WERI-Rb-1 (cell line): ENCODE measurements at regions not wholly inside any gene's neighbourhood (a gene's known extent, or its start where the extent isn't known, plus 50 kb on each side); places are given as distances from the start of the nearest gene placed in this dataset.

Experiments
- DNase-seq: peaks from one replicate; pipeline ENCODE4 v3.0.0-alpha.2; 2020
- H3K27ac ChIP-seq: fragments of 250-450 bp; sonication (Bioruptor Pico); 2 replicates; pipeline ENCODE4 v1.5.1; 2020; ENCODE audit warnings: mild to moderate bottlenecking, moderate library complexity
- H3K27me3 ChIP-seq: fragments of 250-450 bp; sonication (Bioruptor Pico); 2 replicates; pipeline ENCODE4 v1.5.1; 2021; ENCODE audit warnings: mild to moderate bottlenecking, low read depth, moderate library complexity; ENCODE audit not compliant: insufficient read depth, severe bottlenecking
- H3K36me3 ChIP-seq: fragments of 250-450 bp; sonication (Bioruptor Pico); 2 replicates; pipeline ENCODE4 v1.5.1; 2020; ENCODE audit warnings: mild to moderate bottlenecking, moderate library complexity
- H3K4me3 ChIP-seq: 2 replicates; pipeline ENCODE4 v1.5.1; 2011; ENCODE audit warnings: low read depth, mild to moderate bottlenecking, control low read depth, low read length
- H3K9me3 ChIP-seq: fragments of 250-450 bp; sonication (Bioruptor Pico); 2 replicates; pipeline ENCODE4 v1.5.1; 2021; ENCODE audit warnings: mild to moderate bottlenecking, moderate library complexity; ENCODE audit not compliant: severe bottlenecking
- CTCF ChIP-seq: IDR thresholded peaks from 2 replicates; pipeline ENCODE4 v1.5.1; 2011; ENCODE audit warnings: low read depth, mild to moderate bottlenecking, control low read depth, inconsistent platforms, low read length

- Histone ChIP-seq H3K36me3 (no peaks in the 10 kb centered on the region), H3K27me3 (no peaks in the 10 kb centered on the region), H3K27ac (no peak overlapping the region), H3K4me3 (no peak overlapping the region), H3K9me3 (no peaks in the 10 kb centered on the region)
- no peak for TF ChIP-seq CTCF
- no peak for DNase-seq
Observed at GRCh38 chr15:100785181-100786138, 94.2 kb upstream of the ALDH1A3 start.

- no peak for DNase-seq
Observed at GRCh38 chr15:100786139-100786531, 93.5 kb upstream of the ALDH1A3 start.

GRCh38 chr15:100786901-100787566, 92.6 kb upstream of the ALDH1A3 start:
- no peak for DNase-seq
- no peaks in the 10 kb centered on the region for H3K9me3 ChIP-seq
- H3K4me3 ChIP-seq, result no peak overlapping the region
- no peak overlapping the region for H3K27ac ChIP-seq
- TF ChIP-seq CTCF, result no peak
- no peaks in the 10 kb centered on the region for H3K36me3 ChIP-seq
- H3K27me3 ChIP-seq, result no peaks in the 10 kb centered on the region

More at GRCh38 chr15:100786139-100786531, 93.5 kb upstream of the ALDH1A3 start:
- TF ChIP-seq CTCF, result no peak
- Histone ChIP-seq H3K27ac (no peak overlapping the region), H3K9me3 (no peaks in the 10 kb centered on the region), H3K36me3 (no peaks in the 10 kb centered on the region), H3K4me3 (no peak overlapping the region), H3K27me3 (no peaks in the 10 kb centered on the region)

GRCh38 chr15:100787567-100788417, 91.8 kb upstream of the ALDH1A3 start:
- H3K27me3 ChIP-seq, result no peaks in the 10 kb centered on the region
- H3K27ac ChIP-seq, result no peak overlapping the region
- DNase-seq, result no peak
- no peaks in the 10 kb centered on the region for H3K36me3 ChIP-seq
- no peaks in the 10 kb centered on the region for H3K9me3 ChIP-seq
- no peak for TF ChIP-seq CTCF
- no peak overlapping the region for H3K4me3 ChIP-seq

DNA sequence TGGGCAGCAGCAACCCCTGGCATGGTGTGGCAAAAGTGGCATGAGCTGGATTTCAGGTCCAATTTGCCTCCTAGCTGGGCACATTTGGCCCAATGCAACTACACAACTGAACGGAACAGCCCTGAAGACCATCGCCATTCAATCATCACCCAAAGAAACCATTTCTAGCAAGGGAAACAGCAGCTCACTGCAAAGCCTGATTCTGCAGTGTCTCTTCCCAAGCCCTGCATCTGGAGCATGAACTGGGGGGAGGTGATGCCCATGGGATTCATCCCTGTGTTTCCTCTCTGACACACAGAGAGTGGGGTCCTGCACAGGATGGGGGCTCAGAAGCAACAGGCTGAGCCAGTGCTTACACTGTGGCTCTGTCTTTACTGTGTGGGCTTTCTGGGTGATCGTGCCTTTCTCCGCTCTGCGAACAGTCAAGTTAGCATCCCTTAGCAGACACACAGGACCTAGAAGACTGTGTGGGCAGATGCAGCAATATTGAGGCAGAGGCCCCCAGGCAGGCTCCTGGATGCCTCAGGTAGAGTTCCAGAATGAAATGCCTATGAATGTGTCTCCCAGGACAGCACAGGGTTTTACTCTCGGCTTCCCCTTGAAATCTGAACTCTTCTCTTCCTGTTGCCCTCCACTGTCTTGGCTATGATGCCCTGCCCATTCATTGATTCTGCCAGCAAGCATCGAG, 91.1 kb upstream of the ALDH1A3 start:
- DNase-seq, result no peak
- no peaks in the 10 kb centered on the region for H3K9me3 ChIP-seq
- no peak overlapping the region for H3K4me3 ChIP-seq
- H3K36me3 ChIP-seq, result no peaks in the 10 kb centered on the region
- H3K27ac ChIP-seq, result no peak overlapping the region
- no peak for TF ChIP-seq CTCF
- H3K27me3 ChIP-seq, result no peaks in the 10 kb centered on the region
